HepG2 (cell line): ENCODE measurements at regions not wholly inside any gene's neighbourhood (a gene's known extent, or its start where the extent isn't known, plus 50 kb on each side); places are given as distances from the start of the nearest gene placed in this dataset.
A peak's percentile ranks its signal among the peaks of the same experiment; 100 is the strongest.

ENCODE experiments used
- ATAC-seq: fragments of 200-7000 bp; cut with Tn5 transposase; 3 replicates; pipeline ENCODE4 v1.9.1; 2020; ENCODE audit warnings: mild to moderate bottlenecking, moderate library complexity
- BruUV-seq: library from RNA; stranded (reverse); fragments of 400-500 nt; replicated peaks from 2 replicates; lab custom pipeline; 2021; lab: Mats Ljungman, UMichigan
- CTCF ChIA-PET: fragments of 300-600 bp; formaldehyde crosslinking; extraction: SDS; loops from one replicate; lab custom pipeline; 2021; ENCODE audit warnings: low total read pairs, inconsistent platforms, low intra/inter-chr PET ratio; lab: Yijun Ruan, JAX
- POLR2A ChIA-PET: fragments of 350-600 bp; sonication (Branson Sonifier 250); formaldehyde crosslinking; loops from one replicate; lab custom pipeline; 2020; ENCODE audit warnings: antibody characterized with exemption, inconsistent platforms; lab: Yijun Ruan, JAX
- DNase-seq: peaks from one replicate; pipeline ENCODE4 v3.0.0-alpha.2; 2015; ENCODE audit warnings: low spot score
- FAIRE-seq: peaks from 3 replicates; lab custom pipeline; 2011; peaks lifted over from hg19 to GRCh38; lab: Jason Lieb, UNC
- H2AFZ ChIP-seq: one replicate; pipeline ENCODE4 v1.6.1; 2011; ENCODE audit warnings: low read length, inconsistent platforms
- H3K27ac ChIP-seq: fragments of 300-600 bp; 3 replicates; pipeline ENCODE4 v1.8.0; 2011; ENCODE audit warnings: mixed run types, mild to moderate bottlenecking, mixed read lengths, low read length, inconsistent platforms; ENCODE audit not compliant: insufficient read depth; ENCODE audit errors: extremely low read length
- H3K27me3 ChIP-seq, 2 experiments: fragments of 200-600 bp in 1 of 2; 2 replicates in 1 of 2; 3 replicates in 1 of 2; pipeline versions ENCODE4 v1.6.0 to v1.8.0; 2011; ENCODE audit warnings: low read length in 2 of 2, mild to moderate bottlenecking in 2 of 2, moderate library complexity in 2 of 2, inconsistent platforms in 1 of 2; ENCODE audit not compliant: insufficient read depth in 2 of 2, control insufficient read depth in 1 of 2
- H3K36me3 ChIP-seq, 2 experiments: fragments of 200-600 bp in 1 of 2; replicated peaks in 1 of 2; 2 replicates in 1 of 2; 3 replicates in 1 of 2; pipeline versions ENCODE4 v1.5.1 to v1.8.0; 2011; ENCODE audit warnings: low read length in 2 of 2, inconsistent platforms in 1 of 2; ENCODE audit not compliant: insufficient read depth in 2 of 2, control insufficient read depth in 1 of 2
- H3K4me1 ChIP-seq: 2 replicates; pipeline ENCODE4 v1.5.1; 2012; ENCODE audit warnings: low read length, inconsistent platforms; ENCODE audit not compliant: insufficient read depth
- H3K4me2 ChIP-seq: 2 replicates; pipeline ENCODE4 v1.6.0; 2011; ENCODE audit warnings: low read depth, low read length, inconsistent platforms
- H3K4me3 ChIP-seq, 3 experiments: fragments of 200-600 bp in 1 of 3; sonication (generic), shearing (Covaris generic) in 1 of 3; replicated peaks in 1 of 3; 2 replicates each; pipeline ENCODE4 v1.5.1; 2011 to 2016; ENCODE audit warnings: low read length in 3 of 3, inconsistent platforms in 2 of 3, low read depth in 2 of 3, mild to moderate bottlenecking in 2 of 3, control low read depth in 1 of 3, mixed read lengths in 1 of 3; ENCODE audit not compliant: insufficient read depth in 1 of 3
- H3K79me2 ChIP-seq: one replicate; pipeline ENCODE4 v1.6.1; 2011; ENCODE audit warnings: low read length, inconsistent platforms; ENCODE audit not compliant: insufficient read depth
- H3K9ac ChIP-seq: 2 replicates; pipeline ENCODE4 v1.6.0; 2011; ENCODE audit warnings: mild to moderate bottlenecking, low read depth, low read length, inconsistent platforms; ENCODE audit not compliant: insufficient read depth
- H3K9me3 ChIP-seq: 2 replicates; pipeline ENCODE4 v1.5.1; 2012; ENCODE audit warnings: mild to moderate bottlenecking, low read length
- H4K20me1 ChIP-seq: 2 replicates; pipeline ENCODE4 v1.6.0; 2011; ENCODE audit warnings: inconsistent platforms, mild to moderate bottlenecking, low read length, moderate library complexity; ENCODE audit not compliant: insufficient read depth
- DPF2 ChIP-seq: sonication (generic); formaldehyde crosslinking; IDR thresholded peaks from 2 replicates; pipeline ENCODE4 v1.4.0; 2020; ENCODE audit warnings: mild to moderate bottlenecking, low read depth, missing genetic modification reagents, borderline replicate concordance
- DR1 ChIP-seq: sonication (generic); formaldehyde crosslinking; IDR thresholded peaks from 2 replicates; pipeline ENCODE4 v1.8.0; 2021; ENCODE audit warnings: mild to moderate bottlenecking, missing genetic modification reagents, inconsistent platforms
- ERF ChIP-seq: IDR thresholded peaks from 2 replicates; pipeline ENCODE4 v1.6.1; 2018; ENCODE audit warnings: missing biosample characterization, missing genetic modification reagents
- FLYWCH1 ChIP-seq: sonication (generic); formaldehyde crosslinking; IDR thresholded peaks from 2 replicates; pipeline ENCODE4 v1.8.1; 2023; ENCODE audit warnings: mild to moderate bottlenecking, missing genetic modification reagents
- FOSL1 ChIP-seq: sonication (generic); formaldehyde crosslinking; IDR thresholded peaks from 2 replicates; pipeline ENCODE4 v1.9.0; 2021; ENCODE audit warnings: missing genetic modification reagents, borderline replicate concordance
- MED8 ChIP-seq: sonication (generic); formaldehyde crosslinking; IDR thresholded peaks from 2 replicates; pipeline ENCODE4 v1.8.1; 2023; ENCODE audit warnings: mild to moderate bottlenecking, missing genetic modification reagents; ENCODE audit not compliant: insufficient replicate concordance
- NCOR1 ChIP-seq: fragments of 200-600 bp; sonication (generic); IDR thresholded peaks from 2 replicates; pipeline ENCODE4 v1.7.0; 2017; ENCODE audit warnings: antibody characterized with exemption, low read length, borderline replicate concordance
- SMARCC2 ChIP-seq: fragments of 450-650 bp; IDR thresholded peaks from 2 replicates; pipeline ENCODE4 v1.6.1; 2017; ENCODE audit warnings: antibody characterized with exemption, mild to moderate bottlenecking
- TAF15 ChIP-seq: fragments of 200-400 bp; formaldehyde crosslinking; IDR thresholded peaks from one replicate; pipeline ENCODE4 v1.6.1; 2018; ENCODE audit warnings: mild to moderate bottlenecking, low read depth, low read length; ENCODE audit not compliant: poor library complexity, severe bottlenecking
- ZFX ChIP-seq: sonication (generic); formaldehyde crosslinking; IDR thresholded peaks from 2 replicates; pipeline ENCODE4 v1.4.0; 2020; ENCODE audit warnings: mild to moderate bottlenecking, low read depth, missing genetic modification reagents, moderate library complexity
- ZNF468 ChIP-seq: sonication (generic); formaldehyde crosslinking; IDR thresholded peaks from 2 replicates; pipeline ENCODE4 v1.8.0; 2022; ENCODE audit warnings: mild to moderate bottlenecking, moderate library complexity, missing genetic modification reagents
- ZNF607 ChIP-seq: sonication (generic); formaldehyde crosslinking; IDR thresholded peaks from 2 replicates; pipeline ENCODE4 v1.5.1; 2020; ENCODE audit warnings: missing genetic modification reagents, mild to moderate bottlenecking, borderline replicate concordance
- ZNF775 ChIP-seq: sonication (generic); formaldehyde crosslinking; IDR thresholded peaks from 2 replicates; pipeline ENCODE4 v1.4.0; 2020; ENCODE audit warnings: missing genetic modification reagents, mild to moderate bottlenecking, moderate library complexity, borderline replicate concordance
- ZUFSP ChIP-seq: sonication (generic); formaldehyde crosslinking; IDR thresholded peaks from 2 replicates; pipeline ENCODE4 v1.9.0; 2021; ENCODE audit warnings: missing genetic modification reagents, mild to moderate bottlenecking, borderline replicate concordance
- WGBS: methylation state at CpG from one replicate; pipeline ENCODE4 v1.1.6; 2017; ENCODE audit warnings: low lambda C conversion rate; 5-methylcytosine and 5-hydroxymethylcytosine counted together
- in situ Hi-C: cut with HindIII; loops from 2 replicates; pipeline ENCODE4 v1.10.0; 2017; ENCODE audit warnings: low pct_unique_long_range_greater_than_20kb; ENCODE audit not compliant: extremely low pct_ligation_motif_present
- intact Hi-C: fragments of 100-400 bp; cut with micrococcal nuclease; formaldehyde crosslinking; loops from one replicate; pipeline ENCODE4 v1.10.0; 2022; ENCODE audit not compliant: unreplicated experiment
- TF ChIP-seq, protein P1 (sequence below): sonication (generic); formaldehyde crosslinking; IDR thresholded peaks from 2 replicates; pipeline ENCODE4 v1.8.0; 2022; ENCODE audit warnings: mild to moderate bottlenecking, missing genetic modification reagents, moderate library complexity
- TF ChIP-seq, protein P2 (sequence below): IDR thresholded peaks from 2 replicates; pipeline ENCODE4 v1.6.1; 2016

- BruUV-seq = no TSS peak
- CTCF ChIA-PET = no interaction called here
- Histone ChIP-seq H3K79me2 (no peaks in the 10 kb centered on the region), H4K20me1 (no peaks in the 10 kb centered on the region), H3K9ac (no peak overlapping the region), H3K36me3 (no peaks in the 10 kb centered on the region), H3K4me3 (no peak overlapping the region), H2AFZ (no peak overlapping the region), H3K27ac (no peak overlapping the region), H3K4me1 (peaks cover 11% of the 10 kb centered on the region), H3K9me3 (no peaks in the 10 kb centered on the region), H3K4me2 (no peak overlapping the region), H3K27me3 (peaks cover 2 to 25% of the 10 kb centered on the region in 2 experiments; a peak in 4 of 5 replicates)
- no peak for DNase-seq
- in situ Hi-C loops = no loop called here
- FAIRE-seq = no peak
- 0 out of 2 replicates have a peak, but pooled peaks have one; percentile 11 for TF ChIP-seq NCOR1
- TF ChIP-seq, protein P1, sequence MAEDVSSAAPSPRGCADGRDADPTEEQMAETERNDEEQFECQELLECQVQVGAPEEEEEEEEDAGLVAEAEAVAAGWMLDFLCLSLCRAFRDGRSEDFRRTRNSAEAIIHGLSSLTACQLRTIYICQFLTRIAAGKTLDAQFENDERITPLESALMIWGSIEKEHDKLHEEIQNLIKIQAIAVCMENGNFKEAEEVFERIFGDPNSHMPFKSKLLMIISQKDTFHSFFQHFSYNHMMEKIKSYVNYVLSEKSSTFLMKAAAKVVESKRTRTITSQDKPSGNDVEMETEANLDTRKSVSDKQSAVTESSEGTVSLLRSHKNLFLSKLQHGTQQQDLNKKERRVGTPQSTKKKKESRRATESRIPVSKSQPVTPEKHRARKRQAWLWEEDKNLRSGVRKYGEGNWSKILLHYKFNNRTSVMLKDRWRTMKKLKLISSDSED (CRISPR knock-in tag) = no peak
- no peak for TF ChIP-seq ZUFSP (CRISPR knock-in tag)
- TF ChIP-seq ZNF607 = no peak
- POLR2A ChIA-PET = no interaction called here
- intact Hi-C loops = no loop called here
- no peak for ATAC-seq
- WGBS = 33% methylated on average over 5 of the region's 5 CpGs
Observed at GRCh38 chr10:8337332-8337651, 282.8 kb downstream of the GATA3 start.

GRCh38 chr10:8338177-8338766 lies 283.8 kb downstream of the GATA3 start:
- H3K27me3 ChIP-seq = peaks cover 0 to 20% of the 10 kb centered on the region in 2 experiments; a peak in 3 of 5 replicates
- no peak overlapping the region for H3K4me3 ChIP-seq
- ATAC-seq (no peak), DNase-seq (no peak), FAIRE-seq (no peak)
- POLR2A ChIA-PET = no interaction called here
- no peak overlapping the region for H3K27ac ChIP-seq
- H3K79me2 ChIP-seq = no peaks in the 10 kb centered on the region
- in situ Hi-C loops = no loop called here
- no peak overlapping the region for H3K9ac ChIP-seq
- intact Hi-C loops = no loop called here
- BruUV-seq = no TSS peak
- no peak overlapping the region for H2AFZ ChIP-seq
- no peaks in the 10 kb centered on the region for H3K9me3 ChIP-seq
- peaks cover 11% of the 10 kb centered on the region for H3K4me1 ChIP-seq
- CTCF ChIA-PET = no interaction called here
- H3K4me2 ChIP-seq = no peak overlapping the region
- 22% methylated on average over 4 of the region's 4 CpGs for WGBS
- H4K20me1 ChIP-seq = no peaks in the 10 kb centered on the region
- no peaks in the 10 kb centered on the region for H3K36me3 ChIP-seq
- no peak for TF ChIP-seq ZNF775 (CRISPR knock-in tag)
- TF ChIP-seq FLYWCH1 (CRISPR knock-in tag) = no peak
- TF ChIP-seq SMARCC2 = no peak
- no peak for TF ChIP-seq DPF2
- no peak for TF ChIP-seq DR1 (CRISPR knock-in tag)
- no peak for TF ChIP-seq TAF15
- TF ChIP-seq MED8 (CRISPR knock-in tag) = no peak
- TF ChIP-seq ZNF468 (CRISPR knock-in tag) = no peak
- TF ChIP-seq FOSL1 (CRISPR knock-in tag) = no peak
- TF ChIP-seq, protein P2, sequence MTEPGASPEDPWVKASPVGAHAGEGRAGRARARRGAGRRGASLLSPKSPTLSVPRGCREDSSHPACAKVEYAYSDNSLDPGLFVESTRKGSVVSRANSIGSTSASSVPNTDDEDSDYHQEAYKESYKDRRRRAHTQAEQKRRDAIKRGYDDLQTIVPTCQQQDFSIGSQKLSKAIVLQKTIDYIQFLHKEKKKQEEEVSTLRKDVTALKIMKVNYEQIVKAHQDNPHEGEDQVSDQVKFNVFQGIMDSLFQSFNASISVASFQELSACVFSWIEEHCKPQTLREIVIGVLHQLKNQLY (CRISPR knock-in tag) = no peak
- no peak for TF ChIP-seq ZFX
- no peak for TF ChIP-seq ERF
